Small intestine (tissue), 7 donors: ENCODE measurements at regions not wholly inside any gene's neighbourhood (a gene's known extent, or its start where the extent isn't known, plus 50 kb on each side); places are given as distances from the start of the nearest gene placed in this dataset.

Source experiments
- DNase-seq, 2 donors: peaks; one replicate each; pipeline versions ENCODE4 v3.0.0 to v3.0.0-alpha.2; 2013
- FAIRE-seq: peaks from 2 replicates; lab custom pipeline; 2012; peaks lifted over from hg19 to GRCh38; lab: Jason Lieb, UNC
- H3K27ac ChIP-seq, 3 donors: one replicate each; pipeline ENCODE4 v1.5.1; 2013; ENCODE audit warnings: low read length in 2 of 3, mild to moderate bottlenecking in 2 of 3, control low read depth in 1 of 3, inconsistent platforms in 1 of 3, low read depth in 1 of 3, moderate library complexity in 1 of 3
- H3K27me3 ChIP-seq, 3 donors: one replicate each; pipeline ENCODE4 v1.6.1; 2013; ENCODE audit warnings: low read length in 3 of 3, inconsistent platforms in 1 of 3; ENCODE audit not compliant: control insufficient read depth in 3 of 3, insufficient read depth in 3 of 3
- H3K36me3 ChIP-seq, 3 donors: one replicate each; pipeline ENCODE4 v1.6.1; 2013; ENCODE audit warnings: low read length in 3 of 3, inconsistent platforms in 1 of 3, low read depth in 1 of 3, mild to moderate bottlenecking in 1 of 3, moderate library complexity in 1 of 3; ENCODE audit not compliant: control insufficient read depth in 3 of 3, insufficient read depth in 2 of 3
- H3K4me1 ChIP-seq, 3 donors: one replicate each; pipeline ENCODE4 v1.6.1; 2013; ENCODE audit warnings: low read length in 2 of 3, inconsistent platforms in 1 of 3, low read depth in 1 of 3, mild to moderate bottlenecking in 1 of 3, moderate library complexity in 1 of 3; ENCODE audit not compliant: control insufficient read depth in 3 of 3, insufficient read depth in 2 of 3
- H3K4me3 ChIP-seq, 3 donors: one replicate each; pipeline ENCODE4 v1.5.1; 2013; ENCODE audit warnings: low read length in 3 of 3, control low read depth in 1 of 3, inconsistent platforms in 1 of 3, low read depth in 1 of 3, mild to moderate bottlenecking in 1 of 3, moderate library complexity in 1 of 3
- H3K9me3 ChIP-seq, 2 donors: one replicate each; pipeline ENCODE4 v1.6.1; 2013; ENCODE audit warnings: low read depth in 1 of 2, low read length in 1 of 2; ENCODE audit not compliant: control insufficient read depth in 2 of 2, insufficient read depth in 1 of 2
- WGBS, 3 donors: extraction: QIAGEN DNeasy Blood & Tissue Kit; methylation state at CpG; one replicate each; pipeline ENCODE4 v1.1.7; 2013; 5-methylcytosine and 5-hydroxymethylcytosine counted together
- donor health status: healthy with polysubstance abuse.
- donor health status: control.
- donor health status: control.
- donor health status: Bipolar disorder and iron deficiency.
- donor health status: healthy.

- FAIRE-seq (no peak), DNase-seq (no peak)
- Histone ChIP-seq H3K9me3 (no peaks in the 10 kb centered on the region), H3K4me3 (no peak overlapping the region), H3K4me1 (no peaks in the 10 kb centered on the region), H3K27ac (no peak overlapping the region), H3K36me3 (no peaks in the 10 kb centered on the region), H3K27me3 (no peaks in the 10 kb centered on the region)
These were observed 149.0 kb upstream of the ARG1 start for GRCh38 chr6:131424016-131424415.

GRCh38 chr6:131424475-131424874, 148.6 kb upstream of the ARG1 start:
- 85 to 93% (median 92%) methylated on average over 4 of the region's 4 CpGs for WGBS, 3 donors
- Histone ChIP-seq H3K4me1 (no peaks in the 10 kb centered on the region), H3K9me3 (peaks cover 0 to 2% of the 10 kb centered on the region in 2 donors), H3K27ac (no peak overlapping the region), H3K36me3 (no peaks in the 10 kb centered on the region), H3K27me3 (no peaks in the 10 kb centered on the region), H3K4me3 (no peak overlapping the region)
- FAIRE-seq (no peak), DNase-seq (no peak)

- WGBS, 3 donors = 67 to 71% (median 69%) methylated on average over 5 of the region's 5 CpGs
- H3K36me3 ChIP-seq = no peaks in the 10 kb centered on the region
- H3K9me3 ChIP-seq = peaks cover 0 to 4% of the 10 kb centered on the region in 2 donors
- DNase-seq = no peak
- H3K27me3 ChIP-seq = no peaks in the 10 kb centered on the region
- H3K4me1 ChIP-seq = no peaks in the 10 kb centered on the region
- no peak overlapping the region for H3K4me3 ChIP-seq
- no peak overlapping the region for H3K27ac ChIP-seq
- no peak for FAIRE-seq
These were observed 145.5 kb upstream of the ARG1 start for GRCh38 chr6:131427434-131428058.

- WGBS, 3 donors = 92 to 95% (median 92%) methylated on average over 4 of the region's 4 CpGs
- DNase-seq (no peak), FAIRE-seq (no peak)
- H3K27me3 ChIP-seq = no peaks in the 10 kb centered on the region
- H3K9me3 ChIP-seq = peaks cover 0 to 4% of the 10 kb centered on the region in 2 donors
- no peaks in the 10 kb centered on the region for H3K4me1 ChIP-seq
- H3K27ac ChIP-seq = no peak overlapping the region
- H3K4me3 ChIP-seq = no peak overlapping the region
- no peaks in the 10 kb centered on the region for H3K36me3 ChIP-seq
These were observed 142.5 kb upstream of the ARG1 start for GRCh38 chr6:131430531-131430930.

GRCh38 chr6:131431718-131432117, 141.3 kb upstream of the ARG1 start:
- 89 to 100% (median 93%) methylated on average over 2 of the region's 2 CpGs for WGBS, 3 donors
- Histone ChIP-seq H3K4me1 (no peaks in the 10 kb centered on the region), H3K36me3 (no peaks in the 10 kb centered on the region), H3K4me3 (no peak overlapping the region), H3K9me3 (peaks cover 0 to 4% of the 10 kb centered on the region in 2 donors), H3K27me3 (no peaks in the 10 kb centered on the region), H3K27ac (no peak overlapping the region)
- DNase-seq = no peak
- FAIRE-seq = no peak

- 71 to 93% (median 93%) methylated on average over 1 of the region's 1 CpG for WGBS, 3 donors
- Histone ChIP-seq H3K9me3 (peaks cover 0 to 4% of the 10 kb centered on the region in 2 donors), H3K27me3 (no peaks in the 10 kb centered on the region), H3K4me1 (no peaks in the 10 kb centered on the region), H3K4me3 (no peak overlapping the region), H3K27ac (no peak overlapping the region), H3K36me3 (no peaks in the 10 kb centered on the region)
- FAIRE-seq = no peak
- no peak for DNase-seq
These were observed 139.1 kb upstream of the ARG1 start for GRCh38 chr6:131433927-131434326.

GRCh38 chr6:131436358-131436757, 136.7 kb upstream of the ARG1 start:
- Histone ChIP-seq H3K27ac (no peak overlapping the region), H3K36me3 (no peaks in the 10 kb centered on the region), H3K4me3 (no peak overlapping the region), H3K27me3 (no peaks in the 10 kb centered on the region), H3K4me1 (no peaks in the 10 kb centered on the region), H3K9me3 (no peaks in the 10 kb centered on the region)
- DNase-seq = no peak
- no peak for FAIRE-seq
- 71 to 93% (median 72%) methylated on average over 1 of the region's 1 CpG for WGBS, 3 donors

GRCh38 chr6:131443014-131443413, 130.0 kb upstream of the ARG1 start:
- Histone ChIP-seq H3K27me3 (no peaks in the 10 kb centered on the region), H3K4me3 (no peak overlapping the region), H3K4me1 (no peaks in the 10 kb centered on the region), H3K36me3 (no peaks in the 10 kb centered on the region), H3K9me3 (no peaks in the 10 kb centered on the region), H3K27ac (no peak overlapping the region)
- DNase-seq (no peak), FAIRE-seq (no peak)
- WGBS, 3 donors = 89 to 97% (median 90%) methylated on average over 3 of the region's 3 CpGs

- Histone ChIP-seq H3K36me3 (no peaks in the 10 kb centered on the region), H3K27ac (no peak overlapping the region), H3K4me1 (no peaks in the 10 kb centered on the region), H3K27me3 (no peaks in the 10 kb centered on the region), H3K4me3 (no peak overlapping the region), H3K9me3 (no peaks in the 10 kb centered on the region)
- WGBS, 3 donors = 64 to 92% (median 73%) methylated on average over 3 of the region's 3 CpGs
- FAIRE-seq = no peak
- DNase-seq = peak in 1 of 2 donors; percentile 18
These were observed 129.5 kb upstream of the ARG1 start for GRCh38 chr6:131443514-131443913.
